GM19438 (cell line): ENCODE measurements at regions not wholly inside any gene's neighbourhood (a gene's known extent, or its start where the extent isn't known, plus 50 kb on each side); places are given as distances from the start of the nearest gene placed in this dataset.

Experiments used
- ATAC-seq: cut with Tn5 transposase; IDR thresholded peaks from one replicate; pipeline ENCODE4 v1.9.1; 2021; ENCODE audit warnings: low read depth; ENCODE audit not compliant: unreplicated experiment

DNA sequence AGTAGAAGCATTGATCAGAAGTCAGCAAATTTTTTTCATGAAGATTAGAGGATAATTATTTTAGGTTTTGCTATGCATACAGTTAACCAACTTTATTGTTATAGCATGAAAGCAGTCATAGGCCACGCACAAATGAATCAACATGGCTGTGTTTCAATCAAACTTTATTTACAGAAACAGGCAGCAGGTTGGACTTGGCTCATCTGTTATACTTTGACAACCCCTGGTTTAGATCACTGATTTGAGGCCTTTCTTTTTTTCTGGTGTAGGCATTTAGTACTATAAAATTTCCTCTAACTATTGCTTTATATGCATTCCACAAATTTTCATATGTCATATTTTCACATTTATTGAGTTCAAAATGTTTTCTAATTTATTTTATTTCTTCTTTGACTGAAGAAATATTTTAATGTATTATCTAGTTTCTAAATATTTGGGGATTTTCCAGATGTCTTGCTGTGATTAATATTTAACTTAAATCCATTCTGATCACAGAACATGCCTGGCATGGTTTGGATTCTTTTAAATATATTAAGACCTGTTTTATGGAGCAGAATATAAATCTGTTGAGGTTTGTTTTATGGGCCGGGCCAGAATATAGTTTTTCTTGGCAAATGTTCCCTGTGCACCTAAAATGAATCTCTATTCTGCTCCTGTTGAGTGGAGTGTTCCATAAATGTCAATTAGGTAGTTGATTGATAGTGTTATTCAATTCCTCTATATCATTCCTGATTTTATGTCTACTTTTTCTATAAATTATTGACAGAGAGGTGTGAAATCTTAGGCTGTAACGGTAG lies 116.3 kb upstream of the KLHL29 start:
- ATAC-seq = no peak

GRCh38 chr2:23269747-23270146 lies 115.2 kb upstream of the KLHL29 start:
- no peak for ATAC-seq

DNA sequence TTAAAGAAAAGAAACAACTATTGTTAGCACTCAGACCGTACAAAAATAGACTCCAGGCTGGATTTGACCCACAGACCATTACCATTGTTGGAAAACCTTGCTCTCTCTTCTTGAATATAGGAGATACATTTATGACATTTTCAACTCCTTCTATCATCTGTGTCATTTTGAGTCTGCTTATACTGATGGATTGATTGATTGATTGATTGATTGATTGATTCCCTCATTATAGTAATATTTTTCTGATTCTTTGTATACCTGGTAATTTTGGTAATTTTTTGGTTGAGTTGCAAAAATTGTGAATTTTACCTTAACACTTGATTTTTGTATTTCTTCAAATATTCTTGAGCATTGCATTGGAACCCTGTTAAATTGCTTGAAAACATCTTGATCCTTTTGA lies 114.2 kb upstream of the KLHL29 start:
- no peak for ATAC-seq

DNA sequence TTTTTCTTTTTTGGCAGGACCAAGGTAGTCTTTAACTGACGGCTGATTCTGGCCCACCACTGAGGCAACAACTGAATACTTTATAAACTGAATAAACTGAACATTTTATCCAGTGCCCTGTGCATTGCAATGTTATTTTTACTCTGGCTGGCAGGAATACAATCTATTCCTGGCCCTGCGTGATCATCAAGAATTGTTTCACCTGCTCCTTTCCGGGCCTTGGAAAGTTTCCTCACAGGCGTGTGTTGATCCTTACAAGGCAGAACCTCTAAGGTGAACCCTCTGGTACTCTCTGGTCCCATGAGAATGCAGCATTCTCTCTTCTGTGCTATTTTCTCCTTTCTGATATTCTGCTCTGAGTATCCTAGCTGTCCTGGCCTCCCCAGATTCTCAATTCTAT lies 113.7 kb upstream of the KLHL29 start:
- no peak for ATAC-seq

- ATAC-seq = no peak
These were observed 111.2 kb upstream of the KLHL29 start for GRCh38 chr2:23273786-23274185.

GRCh38 chr2:23280401-23280800 lies 104.6 kb upstream of the KLHL29 start:
- ATAC-seq = no peak

- ATAC-seq = no peak
These were observed 101.3 kb upstream of the KLHL29 start for GRCh38 chr2:23283653-23284052.

GRCh38 chr2:23285091-23285800 lies 99.7 kb upstream of the KLHL29 start:
- no peak for ATAC-seq

GRCh38 chr2:23286031-23286757 lies 98.8 kb upstream of the KLHL29 start:
- ATAC-seq = no peak

GRCh38 chr2:23286758-23287704 lies 97.9 kb upstream of the KLHL29 start:
- ATAC-seq = no peak

DNA sequence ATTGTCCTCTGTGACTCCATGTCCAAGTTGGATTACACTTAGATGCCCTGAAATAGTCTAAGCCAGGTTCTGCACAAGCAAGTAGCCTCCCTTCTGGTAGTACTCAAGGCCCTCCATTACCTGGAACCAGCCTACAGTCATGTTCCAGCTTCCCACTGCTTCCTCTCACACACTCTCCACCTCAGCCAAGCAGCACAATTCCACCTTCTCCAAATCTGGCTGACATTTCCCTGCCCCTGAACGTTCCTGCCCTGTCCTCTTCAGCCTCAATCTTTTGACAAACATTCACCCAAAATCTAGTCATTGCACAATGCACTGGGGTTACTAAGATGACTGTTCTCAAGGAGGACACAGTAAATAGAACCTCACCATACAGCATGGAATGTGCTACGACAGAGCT lies 95.3 kb upstream of the KLHL29 start:
- no peak for ATAC-seq

DNA sequence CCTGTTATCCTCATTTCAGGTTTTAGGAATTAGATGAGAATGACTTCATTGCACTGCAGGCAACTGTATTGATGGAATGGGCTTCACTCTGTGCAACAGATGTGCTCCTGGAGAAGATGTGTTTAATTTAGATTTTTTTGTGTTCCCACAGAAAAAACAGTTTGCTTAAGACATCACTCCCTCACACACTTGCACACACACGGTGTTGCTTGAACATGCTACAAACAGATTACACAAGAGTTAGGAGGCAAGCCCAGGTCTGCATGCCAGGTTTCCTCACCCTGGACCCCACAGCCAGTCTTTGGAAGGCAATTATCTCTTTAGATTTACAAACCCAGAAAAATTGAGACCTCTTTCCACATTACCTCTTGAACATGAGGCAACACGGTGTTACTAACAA lies 93.7 kb upstream of the KLHL29 start:
- no peak for ATAC-seq

- ATAC-seq = no peak
These were observed 93.0 kb upstream of the KLHL29 start for GRCh38 chr2:23292024-23292423.

DNA sequence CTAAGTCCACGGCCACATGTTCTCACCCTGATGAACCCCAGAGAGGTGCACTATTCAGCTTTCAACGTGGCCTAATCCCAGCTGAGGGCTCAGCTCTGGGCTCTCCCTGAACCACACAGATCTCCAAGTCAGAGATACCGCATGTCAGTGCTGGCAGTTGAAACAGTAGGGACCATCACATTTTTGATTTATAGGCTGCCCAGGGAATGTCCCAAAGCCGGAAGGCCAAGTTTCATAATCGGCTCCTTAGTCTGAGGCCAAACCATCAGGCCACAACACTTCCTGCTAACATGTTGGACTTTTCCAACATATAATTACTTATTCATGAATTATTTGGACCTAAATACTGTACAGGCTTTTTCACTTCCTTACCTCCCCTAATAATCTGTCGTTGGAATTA lies 91.9 kb upstream of the KLHL29 start:
- no peak for ATAC-seq

DNA sequence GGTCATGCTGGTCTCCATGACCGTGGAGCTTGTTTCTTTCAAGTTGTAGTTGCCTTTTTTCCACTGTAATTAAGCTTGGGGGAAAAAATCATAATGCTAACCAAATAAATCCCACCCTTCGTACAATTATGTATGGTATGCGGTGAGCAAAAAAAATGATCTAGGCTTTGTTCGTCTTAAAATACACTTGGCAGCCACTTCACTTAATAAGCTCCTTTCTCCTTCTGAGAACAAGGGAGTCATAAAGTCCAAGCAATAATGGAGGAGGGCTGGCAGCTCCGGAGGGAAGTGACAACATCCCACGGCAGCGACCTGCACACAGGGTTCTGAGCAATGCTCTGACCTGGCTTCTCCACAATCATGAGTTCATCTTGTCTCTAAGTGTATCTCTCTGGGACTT lies 91.2 kb upstream of the KLHL29 start:
- ATAC-seq = no peak

- ATAC-seq = no peak
These were observed 90.7 kb upstream of the KLHL29 start for GRCh38 chr2:23294238-23294637.

DNA sequence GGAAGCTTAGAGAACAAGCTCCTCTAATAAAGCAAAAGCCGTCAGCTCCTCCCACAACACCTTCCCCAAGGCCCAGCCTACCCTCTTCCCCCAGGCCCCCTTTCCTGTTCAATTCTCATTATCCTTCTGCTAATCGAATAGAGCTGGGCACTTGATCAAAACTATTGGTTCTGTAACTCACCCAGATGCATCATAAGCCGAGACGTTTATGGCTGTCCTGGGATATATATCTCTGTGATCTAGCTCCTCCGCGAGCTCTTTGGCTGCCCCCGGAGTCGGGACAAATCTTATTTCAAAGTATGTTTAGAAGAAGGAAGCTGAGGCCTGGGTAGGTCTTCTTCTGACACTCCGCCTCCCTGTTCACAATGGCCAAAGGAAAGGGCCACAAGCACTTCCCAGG lies 88.3 kb upstream of the KLHL29 start:
- no peak for ATAC-seq

DNA sequence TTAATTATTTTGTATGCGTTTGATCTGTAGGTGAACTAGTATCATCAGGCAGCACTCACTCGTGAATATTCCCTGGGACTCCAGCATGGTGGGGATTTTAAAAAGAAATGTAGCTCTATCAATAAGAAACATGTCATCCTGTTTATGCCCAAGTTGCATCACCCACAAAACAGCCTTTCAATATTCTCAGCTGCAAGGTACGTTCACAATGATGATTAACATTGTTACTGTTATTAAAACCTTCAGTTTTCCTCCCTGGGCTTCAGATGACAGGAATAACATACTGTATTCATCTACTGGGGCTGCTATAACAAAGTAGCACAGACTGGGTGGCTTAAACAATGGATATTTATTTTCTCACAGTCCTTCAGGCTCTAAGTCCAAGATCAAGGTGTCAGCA lies 87.9 kb upstream of the KLHL29 start:
- ATAC-seq = no peak

DNA sequence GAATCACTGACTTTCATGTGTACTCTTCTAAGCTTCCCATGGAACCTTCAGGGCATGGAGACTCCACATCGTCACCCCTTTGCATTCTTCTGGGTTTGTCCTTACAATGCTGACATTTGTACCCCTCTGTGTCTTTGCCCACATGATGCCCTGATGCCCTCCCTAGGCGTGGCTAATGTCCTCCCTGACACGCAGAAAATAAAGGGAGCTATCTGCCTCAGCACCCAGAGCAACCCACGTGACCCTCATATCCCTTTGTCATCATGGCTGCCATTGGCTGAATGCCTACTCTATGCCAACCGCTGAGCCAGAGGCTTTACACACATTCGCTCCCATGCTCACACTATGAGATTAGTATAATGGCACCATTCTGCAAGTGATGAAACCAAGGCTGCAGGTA lies 86.4 kb upstream of the KLHL29 start:
- ATAC-seq = no peak

DNA sequence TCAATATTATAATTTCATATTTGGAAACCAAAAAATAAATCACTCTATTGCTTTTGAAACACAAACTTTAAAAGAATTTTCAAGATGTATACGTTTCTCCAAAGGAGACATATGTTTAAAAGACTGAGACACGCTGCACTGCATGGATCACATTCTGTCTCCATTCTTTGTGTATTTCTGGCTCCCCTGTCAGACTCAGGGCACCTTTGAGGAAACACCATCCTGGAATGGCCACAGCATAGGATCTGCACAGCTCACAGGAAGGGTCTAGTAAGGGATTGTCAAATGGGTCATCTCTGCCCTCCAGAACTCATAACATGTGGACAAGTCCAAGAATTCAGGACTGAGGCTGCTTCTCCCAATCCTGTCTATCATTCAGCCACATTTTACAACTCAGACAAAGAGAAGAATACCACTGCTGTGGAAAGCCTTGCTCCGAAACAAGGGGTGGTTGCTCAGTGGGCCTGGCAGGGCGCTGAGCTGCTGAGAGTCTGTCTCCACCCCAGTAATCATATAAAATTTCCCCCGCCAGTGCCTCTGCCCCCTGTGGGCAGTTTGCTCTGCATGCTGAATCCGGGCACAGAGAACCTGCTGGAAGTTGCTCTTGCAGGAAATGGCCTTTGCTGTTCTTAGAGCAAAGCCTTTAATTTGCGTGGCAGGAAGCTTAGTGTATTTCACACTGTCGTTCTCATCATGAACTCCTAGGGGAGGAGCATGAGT lies 85.3 kb upstream of the KLHL29 start:
- ATAC-seq = no peak
